NCI-H774 (cell line): ENCODE measurements at regions not wholly inside any gene's neighbourhood (a gene's known extent, or its start where the extent isn't known, plus 50 kb on each side); places are given as distances from the start of the nearest gene placed in this dataset.
"Not testable (repeated sequence)": the region's sequence is repeated elsewhere in the genome, so short reads cannot be mapped to it uniquely, and the experiment has no call there.

ENCODE experiments used
- DNase-seq: peaks from one replicate; lab custom pipeline; 2025; lab: John Stamatoyannopoulos, UW

GRCh38 chr6:131336596-131336995, 201.3 kb downstream of the AKAP7 start:
- DNase-seq: no peak

GRCh38 chr6:131346896-131347295, 211.6 kb downstream of the AKAP7 start:
- DNase-seq: not testable (repeated sequence)

GRCh38 chr6:131348572-131348971, 213.3 kb downstream of the AKAP7 start:
- DNase-seq: no peak

GRCh38 chr6:131349199-131349598, 213.9 kb downstream of the AKAP7 start:
- no peak for DNase-seq

- no peak for DNase-seq
Observed at GRCh38 chr6:131353106-131353505, 217.8 kb downstream of the AKAP7 start.

GRCh38 chr6:131353876-131354275, 218.6 kb downstream of the AKAP7 start:
- DNase-seq: no peak

GRCh38 chr6:131354356-131354755, 218.7 kb upstream of the ARG1 start:
- DNase-seq: no peak

- no peak for DNase-seq
Observed at GRCh38 chr6:131356161-131356560, 216.9 kb upstream of the ARG1 start.

GRCh38 chr6:131357501-131357900, 215.5 kb upstream of the ARG1 start:
- DNase-seq: no peak

- DNase-seq: no peak
Observed at GRCh38 chr6:131362070-131362469, 211.0 kb upstream of the ARG1 start.

- DNase-seq: no peak
Observed at GRCh38 chr6:131362696-131363095, 210.3 kb upstream of the ARG1 start.

- DNase-seq: no peak
Observed at GRCh38 chr6:131363947-131364834, 208.8 kb upstream of the ARG1 start.

GRCh38 chr6:131366223-131366622, 206.8 kb upstream of the ARG1 start:
- DNase-seq: no peak

- DNase-seq: no peak
Observed at GRCh38 chr6:131367206-131367873, 205.7 kb upstream of the ARG1 start.

GRCh38 chr6:131368198-131368911, 204.7 kb upstream of the ARG1 start:
- no peak for DNase-seq

- no peak for DNase-seq
Observed at GRCh38 chr6:131372535-131372934, 200.5 kb upstream of the ARG1 start.

GRCh38 chr6:131377112-131377705, 195.8 kb upstream of the ARG1 start:
- no peak for DNase-seq

- DNase-seq: no peak
Observed at GRCh38 chr6:131378874-131379273, 194.2 kb upstream of the ARG1 start.

GRCh38 chr6:131379948-131380347, 193.1 kb upstream of the ARG1 start:
- DNase-seq: no peak

- no peak for DNase-seq
Observed at GRCh38 chr6:131381052-131381708, 191.8 kb upstream of the ARG1 start.

- no peak for DNase-seq
Observed at GRCh38 chr6:131381709-131382093, 191.3 kb upstream of the ARG1 start.

- DNase-seq: no peak
Observed at GRCh38 chr6:131382631-131383030, 190.4 kb upstream of the ARG1 start.
